RWPE2 (cell line): ENCODE measurements at regions not wholly inside any gene's neighbourhood (a gene's known extent, or its start where the extent isn't known, plus 50 kb on each side); places are given as distances from the start of the nearest gene placed in this dataset.

Source experiments
- ATAC-seq: fragments of 200-7000 bp; cut with Tn5 transposase; 3 replicates; pipeline ENCODE4 v1.9.1; 2021; ENCODE audit warnings: low read depth
- DNase-seq: peaks from one replicate; pipeline ENCODE4 v3.0.0-alpha.2; 2020; ENCODE audit warnings: low spot score
- H3K27ac ChIP-seq: fragments of 450-650 bp; 2 replicates; pipeline ENCODE4 v1.5.1; 2017; ENCODE audit warnings: mild to moderate bottlenecking; ENCODE audit not compliant: poor library complexity, severe bottlenecking
- H3K27me3 ChIP-seq: fragments of 250-450 bp; sonication (Bioruptor Pico); 2 replicates; pipeline ENCODE4 v1.5.1; 2021; ENCODE audit warnings: mild to moderate bottlenecking, moderate library complexity; ENCODE audit not compliant: insufficient read depth, poor library complexity, severe bottlenecking
- H3K36me3 ChIP-seq: fragments of 250-450 bp; sonication (Bioruptor Pico); 2 replicates; pipeline ENCODE4 v1.5.1; 2020; ENCODE audit warnings: low read depth, mild to moderate bottlenecking, moderate library complexity
- H3K4me1 ChIP-seq: fragments of 250-450 bp; sonication (Bioruptor Pico); 2 replicates; pipeline ENCODE4 v1.5.1; 2021; ENCODE audit warnings: mild to moderate bottlenecking, moderate library complexity; ENCODE audit not compliant: insufficient read depth, poor library complexity, severe bottlenecking
- H3K4me3 ChIP-seq: fragments of 250-450 bp; sonication (Bioruptor Pico); 2 replicates; pipeline ENCODE4 v1.5.1; 2021; ENCODE audit warnings: mild to moderate bottlenecking, moderate library complexity; ENCODE audit not compliant: severe bottlenecking
- H3K9me3 ChIP-seq: fragments of 250-450 bp; sonication (Bioruptor Pico); 2 replicates; pipeline ENCODE4 v1.5.1; 2021; ENCODE audit warnings: mild to moderate bottlenecking, moderate library complexity; ENCODE audit not compliant: severe bottlenecking
- TF ChIP-seq, protein P1 (sequence below): fragments of 450-650 bp; IDR thresholded peaks from one replicate; pipeline ENCODE4 v1.5.1; 2017; ENCODE audit warnings: mild to moderate bottlenecking, moderate library complexity; ENCODE audit not compliant: poor library complexity, severe bottlenecking

DNA sequence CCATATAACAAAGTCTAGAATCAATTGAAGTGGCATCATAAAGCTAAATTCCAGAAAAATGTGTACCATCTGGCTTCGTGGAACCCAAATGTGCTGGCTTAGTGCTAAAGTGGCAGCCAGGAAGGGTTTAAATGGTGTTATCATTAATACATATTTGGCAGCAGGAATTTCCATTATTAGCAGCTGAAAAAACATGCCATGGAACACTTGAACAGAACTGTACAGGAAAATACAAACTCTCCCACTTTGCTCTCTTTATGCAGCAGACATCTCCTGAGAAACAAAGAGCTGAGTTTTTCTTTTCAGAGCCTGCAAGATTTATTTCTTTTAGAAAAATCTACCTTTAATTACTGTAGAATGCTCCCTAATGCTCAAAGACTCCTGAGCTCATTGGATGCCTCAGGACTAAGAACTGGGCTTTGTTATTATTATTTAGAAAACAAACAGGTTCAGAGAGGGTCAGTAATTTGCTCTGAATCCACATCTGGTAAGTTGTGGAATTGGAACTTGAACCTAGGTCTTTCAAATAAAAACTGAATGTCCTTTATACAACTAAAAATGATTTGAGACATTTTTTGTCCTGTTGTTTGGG, 179.0 kb downstream of the LACC1 start:
- DNase-seq = no peak
- Histone ChIP-seq H3K27me3 (no peaks in the 10 kb centered on the region), H3K4me3 (no peak overlapping the region), H3K4me1 (no peaks in the 10 kb centered on the region), H3K27ac (no peak overlapping the region), H3K36me3 (no peaks in the 10 kb centered on the region), H3K9me3 (no peaks in the 10 kb centered on the region)
- TF ChIP-seq, protein P1, sequence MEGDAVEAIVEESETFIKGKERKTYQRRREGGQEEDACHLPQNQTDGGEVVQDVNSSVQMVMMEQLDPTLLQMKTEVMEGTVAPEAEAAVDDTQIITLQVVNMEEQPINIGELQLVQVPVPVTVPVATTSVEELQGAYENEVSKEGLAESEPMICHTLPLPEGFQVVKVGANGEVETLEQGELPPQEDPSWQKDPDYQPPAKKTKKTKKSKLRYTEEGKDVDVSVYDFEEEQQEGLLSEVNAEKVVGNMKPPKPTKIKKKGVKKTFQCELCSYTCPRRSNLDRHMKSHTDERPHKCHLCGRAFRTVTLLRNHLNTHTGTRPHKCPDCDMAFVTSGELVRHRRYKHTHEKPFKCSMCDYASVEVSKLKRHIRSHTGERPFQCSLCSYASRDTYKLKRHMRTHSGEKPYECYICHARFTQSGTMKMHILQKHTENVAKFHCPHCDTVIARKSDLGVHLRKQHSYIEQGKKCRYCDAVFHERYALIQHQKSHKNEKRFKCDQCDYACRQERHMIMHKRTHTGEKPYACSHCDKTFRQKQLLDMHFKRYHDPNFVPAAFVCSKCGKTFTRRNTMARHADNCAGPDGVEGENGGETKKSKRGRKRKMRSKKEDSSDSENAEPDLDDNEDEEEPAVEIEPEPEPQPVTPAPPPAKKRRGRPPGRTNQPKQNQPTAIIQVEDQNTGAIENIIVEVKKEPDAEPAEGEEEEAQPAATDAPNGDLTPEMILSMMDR = no peak
- no peak for ATAC-seq

DNA sequence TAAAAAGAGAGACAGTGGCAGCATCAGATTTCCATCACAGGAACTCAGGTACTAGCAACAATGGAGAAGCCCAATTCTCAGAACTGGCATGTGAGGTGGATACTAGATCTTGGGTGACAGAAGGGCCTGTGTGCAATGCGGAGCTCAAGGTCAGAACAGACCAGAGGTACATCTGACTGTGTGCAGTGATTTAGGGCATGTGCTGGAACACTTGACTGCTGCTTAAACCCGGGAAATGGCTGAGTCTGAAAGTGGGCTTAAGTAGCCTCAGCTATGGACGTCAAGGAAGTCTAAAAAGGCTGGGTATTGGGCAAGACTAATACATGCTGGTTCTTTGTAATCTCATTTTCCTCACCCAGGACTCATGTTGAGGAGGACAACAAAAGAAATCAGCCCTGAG, 182.2 kb downstream of the LACC1 start:
- no peaks in the 10 kb centered on the region for H3K27me3 ChIP-seq
- H3K27ac ChIP-seq = no peak overlapping the region
- H3K9me3 ChIP-seq = no peaks in the 10 kb centered on the region
- no peak for ATAC-seq
- no peak overlapping the region for H3K4me3 ChIP-seq
- no peaks in the 10 kb centered on the region for H3K4me1 ChIP-seq
- TF ChIP-seq, protein P1 = no peak
- DNase-seq = no peak
- no peaks in the 10 kb centered on the region for H3K36me3 ChIP-seq

DNA sequence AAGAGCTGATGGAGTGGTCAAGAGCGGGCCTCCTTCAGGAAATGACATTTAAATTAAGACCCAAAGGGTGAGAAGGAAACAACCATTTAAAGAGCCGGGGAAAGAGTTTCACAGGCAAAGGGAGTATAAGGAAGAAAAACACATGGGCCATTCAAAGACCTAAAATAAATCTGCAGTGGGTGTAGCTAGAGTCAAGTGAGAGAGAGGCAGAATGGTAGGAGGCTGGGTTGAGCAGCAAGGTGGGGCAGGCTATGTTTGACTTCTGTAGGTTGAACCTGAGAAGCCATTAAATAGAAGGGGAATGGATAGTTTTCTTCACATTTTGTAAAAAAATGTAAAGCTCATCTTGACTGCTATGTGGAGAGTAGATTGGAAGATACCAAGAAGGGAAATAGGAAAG, 183.8 kb downstream of the LACC1 start:
- Histone ChIP-seq H3K36me3 (no peaks in the 10 kb centered on the region), H3K4me1 (peaks cover 5% of the 10 kb centered on the region), H3K4me3 (no peak overlapping the region), H3K9me3 (no peaks in the 10 kb centered on the region), H3K27me3 (no peaks in the 10 kb centered on the region), H3K27ac (no peak overlapping the region)
- TF ChIP-seq, protein P1 = no peak
- DNase-seq (no peak), ATAC-seq (no peak)

DNA sequence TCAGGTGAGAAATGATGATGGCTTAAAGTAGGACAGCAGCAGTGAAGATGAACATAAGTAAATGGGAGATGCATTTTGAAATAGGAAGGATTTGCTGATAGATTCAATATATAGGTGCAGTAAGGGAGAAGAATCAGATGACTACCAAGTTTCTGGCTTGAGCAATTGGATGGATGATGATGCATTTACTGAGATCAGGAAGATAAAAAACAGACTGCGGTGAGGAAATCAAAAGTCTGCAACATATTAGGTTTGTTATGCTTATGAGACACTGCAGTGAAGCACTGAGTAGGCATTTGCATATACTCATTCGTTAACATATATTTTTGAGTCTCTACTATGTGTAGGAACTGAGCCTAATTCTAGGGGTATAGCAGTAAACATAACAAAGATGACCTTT, 184.2 kb downstream of the LACC1 start:
- no peak for DNase-seq
- no peaks in the 10 kb centered on the region for H3K27me3 ChIP-seq

DNA sequence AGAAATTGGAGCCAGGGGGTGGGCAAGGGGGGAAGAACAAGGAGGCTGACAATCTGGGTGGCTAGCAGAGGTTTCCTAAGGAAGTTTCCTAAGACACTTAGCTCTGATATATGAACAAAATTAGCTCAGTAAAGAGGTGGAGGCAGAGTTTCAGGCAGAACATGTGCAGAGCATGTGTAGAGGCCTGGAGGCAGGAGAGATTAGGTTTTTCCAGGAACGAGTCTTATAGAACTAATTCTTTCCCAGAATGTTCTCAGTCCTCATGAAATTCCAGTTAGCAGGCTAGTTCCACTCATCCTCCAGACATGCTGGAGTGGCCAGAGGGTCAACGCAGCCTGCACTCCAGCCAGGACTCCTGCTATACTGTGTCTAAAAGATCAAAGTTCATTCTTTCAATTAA, 184.7 kb downstream of the LACC1 start:
- DNase-seq (no peak), ATAC-seq (no peak)
- TF ChIP-seq, protein P1 = no peak

More for the DNA sequence above, 184.2 kb downstream of the LACC1 start:
- no peak overlapping the region for H3K4me3 ChIP-seq
- peaks cover 8% of the 10 kb centered on the region for H3K4me1 ChIP-seq
- no peaks in the 10 kb centered on the region for H3K9me3 ChIP-seq
- no peak overlapping the region for H3K27ac ChIP-seq
- no peak for ATAC-seq
- no peaks in the 10 kb centered on the region for H3K36me3 ChIP-seq
- TF ChIP-seq, protein P1 = no peak

More for the DNA sequence above, 184.7 kb downstream of the LACC1 start:
- Histone ChIP-seq H3K4me1 (peaks cover 12% of the 10 kb centered on the region), H3K27ac (no peak overlapping the region), H3K9me3 (no peaks in the 10 kb centered on the region), H3K4me3 (no peak overlapping the region), H3K36me3 (no peaks in the 10 kb centered on the region), H3K27me3 (no peaks in the 10 kb centered on the region)
